Stomach (tissue), 8 donors: ENCODE measurements at regions not wholly inside any gene's neighbourhood (a gene's known extent, or its start where the extent isn't known, plus 50 kb on each side); places are given as distances from the start of the nearest gene placed in this dataset.
A peak's percentile ranks its signal among the peaks of the same experiment; 100 is the strongest.

ENCODE experiments used
- DNase-seq, 2 donors: peaks; one replicate each; pipeline versions ENCODE4 v3.0.0 to v3.0.0-alpha.2; 2013 to 2019
- H3K27ac ChIP-seq, 5 donors: fragments of 200-600 bp in 4 of 5; sonication (generic) in 4 of 5; one replicate each; pipeline ENCODE4 v1.5.1; 2013 to 2019; ENCODE audit warnings: mild to moderate bottlenecking in 1 of 5, moderate library complexity in 1 of 5
- H3K27me3 ChIP-seq, 3 donors: fragments of 200-600 bp; sonication (generic); one replicate each; pipeline ENCODE4 v1.5.1; 2017 to 2019; ENCODE audit warnings: mixed run types in 1 of 3
- H3K36me3 ChIP-seq, 4 donors: fragments of 200-600 bp; sonication (generic); 1 replicate in 3 of 4; 2 replicates in 1 of 4; pipeline ENCODE4 v1.5.1; 2016 to 2019
- H3K4me1 ChIP-seq, 4 donors: fragments of 200-600 bp; sonication (generic); one replicate each; pipeline ENCODE4 v1.5.1; 2016 to 2019
- H3K4me3 ChIP-seq, 4 donors: fragments of 200-600 bp; sonication (generic) in 3 of 4; one replicate each; pipeline ENCODE4 v1.5.1; 2016 to 2019; ENCODE audit warnings: mild to moderate bottlenecking in 1 of 4
- H3K9me3 ChIP-seq, 4 donors: fragments of 200-600 bp; sonication (generic); one replicate each; pipeline ENCODE4 v1.5.1; 2016 to 2019
- EP300 ChIP-seq: sonication (generic); formaldehyde crosslinking; IDR thresholded peaks from one replicate; pipeline ENCODE4 v1.6.1; 2017; ENCODE audit warnings: antibody characterized with exemption
- POLR2A ChIP-seq, 4 donors: fragments of 450-650 bp; IDR thresholded peaks; one replicate each; pipeline ENCODE4 v1.6.1; 2016; ENCODE audit warnings: antibody characterized with exemption in 4 of 4, control low read depth in 2 of 4, mild to moderate bottlenecking in 1 of 4, moderate library complexity in 1 of 4
- POLR2AphosphoS5 ChIP-seq, 3 donors: sonication (generic); formaldehyde crosslinking; IDR thresholded peaks; one replicate each; pipeline ENCODE4 v1.6.1; 2016; ENCODE audit warnings: antibody characterized with exemption in 3 of 3
- WGBS, 5 donors: extraction: QIAGEN DNeasy Blood & Tissue Kit in 3 of 5; methylation state at CpG; one replicate each; pipeline versions ENCODE4 v1.1.5 to v1.1.7; 2013 to 2018; 5-methylcytosine and 5-hydroxymethylcytosine counted together
- intact Hi-C: fragments of 100-400 bp; cut with DNase I; formaldehyde crosslinking; loops from one replicate; pipeline ENCODE4 v1.15.1; 2023; ENCODE audit warnings: low total_unique reads
- TF ChIP-seq, protein P1 (sequence below), 7 experiments: fragments of 450-650 bp in 4 of 7; fragments of 200-600 bp in 3 of 7; sonication (generic) in 3 of 7; IDR thresholded peaks; one replicate each; pipeline ENCODE4 v1.5.1; 2016 to 2019; ENCODE audit warnings: antibody characterized with exemption in 7 of 7, control low read depth in 2 of 7, mild to moderate bottlenecking in 1 of 7
- donor health status: healthy with polysubstance abuse.
- donor health status: Bipolar disorder and iron deficiency.
- donor health status: healthy.

DNA sequence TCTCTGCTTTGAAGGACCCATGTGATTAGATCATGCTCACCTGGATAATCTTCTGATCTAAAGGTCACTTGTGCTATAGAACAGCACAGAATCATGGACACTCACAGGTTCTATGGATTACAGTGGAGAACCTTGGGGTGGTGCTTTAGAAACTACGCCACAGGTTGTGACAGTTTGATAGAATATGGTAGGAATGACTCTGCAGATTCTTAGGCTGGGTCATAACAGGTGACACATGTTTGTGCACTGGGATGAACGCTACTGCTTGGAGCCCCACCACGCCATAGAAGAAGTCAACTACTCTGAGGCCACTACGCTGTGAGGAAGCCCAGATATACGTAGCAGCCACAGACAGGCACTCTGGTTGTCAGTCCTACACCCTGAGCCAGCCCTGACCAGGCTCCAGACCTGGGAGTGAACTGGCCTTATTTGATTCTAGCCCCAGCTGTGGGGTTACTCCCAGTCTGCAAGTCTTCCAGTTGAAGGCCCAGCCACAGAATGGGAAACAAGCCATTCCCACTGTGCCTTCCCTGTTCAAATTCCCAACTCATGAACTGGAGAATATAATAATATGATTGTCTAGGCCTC, 99.0 kb upstream of the SLC24A3 start:
- Histone ChIP-seq H3K27ac (no peak overlapping the region), H3K9me3 (no peaks in the 10 kb centered on the region), H3K4me1 (no peaks in the 10 kb centered on the region), H3K27me3 (no peaks in the 10 kb centered on the region), H3K36me3 (no peaks in the 10 kb centered on the region), H3K4me3 (no peak overlapping the region)
- WGBS, 5 donors, result 81 to 91% (median 83%) methylated on average over 5 of the region's 5 CpGs
- TF ChIP-seq, protein P1, sequence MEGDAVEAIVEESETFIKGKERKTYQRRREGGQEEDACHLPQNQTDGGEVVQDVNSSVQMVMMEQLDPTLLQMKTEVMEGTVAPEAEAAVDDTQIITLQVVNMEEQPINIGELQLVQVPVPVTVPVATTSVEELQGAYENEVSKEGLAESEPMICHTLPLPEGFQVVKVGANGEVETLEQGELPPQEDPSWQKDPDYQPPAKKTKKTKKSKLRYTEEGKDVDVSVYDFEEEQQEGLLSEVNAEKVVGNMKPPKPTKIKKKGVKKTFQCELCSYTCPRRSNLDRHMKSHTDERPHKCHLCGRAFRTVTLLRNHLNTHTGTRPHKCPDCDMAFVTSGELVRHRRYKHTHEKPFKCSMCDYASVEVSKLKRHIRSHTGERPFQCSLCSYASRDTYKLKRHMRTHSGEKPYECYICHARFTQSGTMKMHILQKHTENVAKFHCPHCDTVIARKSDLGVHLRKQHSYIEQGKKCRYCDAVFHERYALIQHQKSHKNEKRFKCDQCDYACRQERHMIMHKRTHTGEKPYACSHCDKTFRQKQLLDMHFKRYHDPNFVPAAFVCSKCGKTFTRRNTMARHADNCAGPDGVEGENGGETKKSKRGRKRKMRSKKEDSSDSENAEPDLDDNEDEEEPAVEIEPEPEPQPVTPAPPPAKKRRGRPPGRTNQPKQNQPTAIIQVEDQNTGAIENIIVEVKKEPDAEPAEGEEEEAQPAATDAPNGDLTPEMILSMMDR (IDR thresholded peaks at IDR 0.05), result no peak
- TF ChIP-seq EP300 (no peak), POLR2A (IDR thresholded peaks at IDR 0.05) (no peak), POLR2AphosphoS5 (IDR thresholded peaks at IDR 0.05) (no peak)
- DNase-seq, result no peak
- intact Hi-C loops, result no loop called here

DNA sequence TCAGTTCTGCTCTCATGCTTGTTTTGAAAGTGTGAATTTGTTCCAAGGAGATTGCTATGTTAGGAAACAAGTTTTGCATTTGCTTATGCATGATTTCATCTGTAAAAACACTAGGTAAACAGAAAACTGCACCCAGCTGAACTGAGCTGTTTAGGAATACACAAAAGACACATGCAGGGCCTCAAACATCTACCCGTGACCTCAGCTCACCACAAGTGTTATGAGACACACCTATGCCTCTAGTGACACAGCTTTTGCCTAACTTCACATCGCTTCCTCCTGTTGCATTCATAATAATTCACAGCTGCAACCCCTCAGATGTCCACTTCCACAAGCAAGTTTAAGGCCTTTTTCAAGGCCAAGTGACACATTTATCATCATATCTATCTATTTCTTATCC, 98.0 kb upstream of the SLC24A3 start:
- no peak overlapping the region for H3K4me3 ChIP-seq
- H3K27ac ChIP-seq, result no peak overlapping the region
- 67 to 82% (median 73%) methylated on average over 2 of the region's 2 CpGs for whole genome bisulfite sequencing, 5 donors
- H3K4me1 ChIP-seq, result no peaks in the 10 kb centered on the region
- DNase-seq, result peak in 1 of 2 donors; percentile 25
- H3K36me3 ChIP-seq, result no peaks in the 10 kb centered on the region
- intact Hi-C loops, result no loop called here
- no peaks in the 10 kb centered on the region for H3K9me3 ChIP-seq
- TF ChIP-seq, protein P1 (IDR thresholded peaks at IDR 0.05), result no peak
- no peak for TF ChIP-seq EP300
- no peak for TF ChIP-seq POLR2A (IDR thresholded peaks at IDR 0.05)
- TF ChIP-seq POLR2AphosphoS5 (IDR thresholded peaks at IDR 0.05), result peak in 1 of 3 donors; percentile 20
- no peaks in the 10 kb centered on the region for H3K27me3 ChIP-seq

DNA sequence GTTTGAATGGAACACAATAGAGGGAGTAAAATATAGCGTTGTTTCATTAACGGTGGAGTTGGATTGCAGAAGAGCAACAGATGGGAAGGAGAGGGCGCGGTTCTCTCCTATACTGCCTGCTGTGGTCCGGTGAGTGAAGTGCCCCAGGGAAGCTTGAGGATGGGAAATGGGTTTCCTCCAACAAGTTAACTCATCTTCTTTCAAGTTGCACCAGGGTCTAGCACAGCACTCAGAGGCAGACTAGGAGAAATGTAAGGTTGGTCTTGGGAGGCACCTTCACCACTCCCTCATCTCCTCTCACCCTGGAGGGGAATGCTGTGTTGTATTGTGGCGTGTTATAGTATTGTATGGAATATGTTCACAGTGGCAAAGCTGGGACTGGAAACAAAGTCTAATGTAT, 96.9 kb upstream of the SLC24A3 start:
- 89 to 99% (median 94%) methylated on average over 6 of the region's 6 CpGs for WGBS, 5 donors
- no peaks in the 10 kb centered on the region for H3K9me3 ChIP-seq

DNA sequence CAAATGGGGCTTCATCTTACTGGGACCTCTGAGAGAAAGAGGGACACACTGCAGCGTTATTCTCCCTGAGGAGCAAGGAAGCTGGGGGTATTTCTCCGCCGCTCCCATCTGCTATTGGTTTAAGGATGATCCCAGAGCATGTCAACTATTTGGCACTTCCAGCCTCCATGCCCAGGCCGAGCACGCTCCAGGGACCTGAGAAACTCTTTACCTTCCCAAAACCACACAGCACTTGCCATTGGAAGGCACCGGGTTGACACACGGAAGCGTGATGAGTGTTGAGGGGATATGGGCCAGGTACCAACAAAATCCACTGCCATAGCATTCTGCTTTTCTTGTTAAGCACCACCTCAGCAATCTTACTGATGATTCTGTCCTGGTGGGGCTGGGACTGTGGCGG, 92.4 kb upstream of the SLC24A3 start:
- TF ChIP-seq POLR2AphosphoS5 (IDR thresholded peaks at IDR 0.05) (no peak), POLR2A (IDR thresholded peaks at IDR 0.05) (no peak), EP300 (no peak)
- TF ChIP-seq, protein P1 (IDR thresholded peaks at IDR 0.05), result no peak
- no peak overlapping the region for H3K27ac ChIP-seq

More for the DNA sequence above, 96.9 kb upstream of the SLC24A3 start:
- H3K4me3 ChIP-seq, result no peak overlapping the region
- TF ChIP-seq EP300, result no peak
- no peak for TF ChIP-seq POLR2AphosphoS5 (IDR thresholded peaks at IDR 0.05)
- TF ChIP-seq, protein P1 (IDR thresholded peaks at IDR 0.05), result no peak
- TF ChIP-seq POLR2A (IDR thresholded peaks at IDR 0.05), result no peak
- no peaks in the 10 kb centered on the region for H3K4me1 ChIP-seq
- no peak for DNase-seq
- no peaks in the 10 kb centered on the region for H3K36me3 ChIP-seq
- no peak overlapping the region for H3K27ac ChIP-seq
- intact Hi-C loops, result no loop called here
- H3K27me3 ChIP-seq, result no peaks in the 10 kb centered on the region

More for the DNA sequence above, 92.4 kb upstream of the SLC24A3 start:
- Histone ChIP-seq H3K9me3 (no peaks in the 10 kb centered on the region), H3K36me3 (no peaks in the 10 kb centered on the region), H3K4me1 (no peaks in the 10 kb centered on the region), H3K27me3 (no peaks in the 10 kb centered on the region), H3K4me3 (no peak overlapping the region)
- DNase-seq, result no peak
- WGBS, 5 donors, result 89 to 95% (median 92%) methylated on average over 9 of the region's 9 CpGs
- intact Hi-C loops, result no loop called here
